PC-9 (cell line): ENCODE measurements at regions not wholly inside any gene's neighbourhood (a gene's known extent, or its start where the extent isn't known, plus 50 kb on each side); places are given as distances from the start of the nearest gene placed in this dataset.

Source experiments
- BruUV-seq: library from RNA; stranded (reverse); fragments of 400-500 nt; replicated peaks from 2 replicates; lab custom pipeline; 2021; lab: Mats Ljungman, UMichigan
- CTCF ChIA-PET: fragments of 300-600 bp; sonication (Branson Sonifier 250); formaldehyde crosslinking; loops from one replicate; lab custom pipeline; 2022; ENCODE audit warnings: antibody characterized with exemption; lab: Charles Lee
- POLR2A ChIA-PET: fragments of 300-600 bp; sonication (Branson Sonifier 250); formaldehyde crosslinking; loops from one replicate; lab custom pipeline; 2022; ENCODE audit warnings: antibody characterized with exemption; ENCODE audit not compliant: unreplicated experiment; lab: Charles Lee
- DNase-seq, 2 experiments: peaks; one replicate each; pipeline versions ENCODE4 v3.0.0 to v3.0.0-alpha.2; 2015 to 2022; ENCODE audit warnings: mixed read lengths in 1 of 2
- H2AFZ ChIP-seq: fragments of 200-600 bp; sonication (generic); 2 replicates; pipeline ENCODE4 v1.8.1; 2017; ENCODE audit warnings: antibody characterized with exemption
- H3F3A ChIP-seq: fragments of 200-600 bp; sonication (generic); 2 replicates; pipeline ENCODE4 v1.8.1; 2017; ENCODE audit warnings: antibody characterized with exemption, mild to moderate bottlenecking, low read depth; ENCODE audit not compliant: insufficient read depth
- H3K27ac ChIP-seq: fragments of 200-600 bp; sonication (generic); 2 replicates; pipeline ENCODE4 v1.6.1; 2016; ENCODE audit warnings: mixed run types
- H3K27me3 ChIP-seq: fragments of 200-600 bp; sonication (generic); 2 replicates; pipeline ENCODE4 v1.6.1; 2016; ENCODE audit warnings: low read depth, mixed run types; ENCODE audit not compliant: insufficient read depth
- H3K36me3 ChIP-seq: fragments of 200-600 bp; sonication (generic); 2 replicates; pipeline ENCODE4 v1.6.1; 2016; ENCODE audit warnings: low read depth, mixed run types
- H3K4me1 ChIP-seq: fragments of 200-600 bp; sonication (generic); replicated peaks from 2 replicates; pipeline ENCODE4 v1.6.1; 2016; ENCODE audit warnings: mixed run types; ENCODE audit not compliant: insufficient read depth
- H3K4me2 ChIP-seq: fragments of 200-600 bp; sonication (generic); 2 replicates; pipeline ENCODE4 v1.6.1; 2017; ENCODE audit warnings: mixed run types
- H3K4me3 ChIP-seq: fragments of 200-600 bp; sonication (generic); 2 replicates; pipeline ENCODE4 v1.6.1; 2016; ENCODE audit warnings: mixed run types
- H3K79me2 ChIP-seq: fragments of 200-600 bp; sonication (generic); 2 replicates; pipeline ENCODE4 v1.6.1; 2017; ENCODE audit warnings: low read depth, mixed run types
- H3K9me2 ChIP-seq: fragments of 200-600 bp; sonication (generic); 2 replicates; pipeline ENCODE4 v1.8.1; 2017; ENCODE audit warnings: mild to moderate bottlenecking; ENCODE audit not compliant: insufficient read depth
- H3K9me3 ChIP-seq: fragments of 200-600 bp; sonication (generic); 2 replicates; pipeline ENCODE4 v1.8.1; 2016; ENCODE audit warnings: low read depth; ENCODE audit not compliant: insufficient read depth
- H4K20me1 ChIP-seq: fragments of 200-600 bp; sonication (generic); 2 replicates; pipeline ENCODE4 v1.8.1; 2017; ENCODE audit not compliant: insufficient read depth
- CTCF ChIP-seq: fragments of 200-600 bp; sonication (generic); conservative IDR thresholded peaks from 2 replicates; pipeline ENCODE4 v1.6.1; 2017; ENCODE audit warnings: mixed run types, antibody characterized with exemption, mild to moderate bottlenecking, moderate library complexity
- EZH2 ChIP-seq: fragments of 200-600 bp; sonication (generic); IDR thresholded peaks from 2 replicates; pipeline ENCODE4 v1.8.0; 2017; ENCODE audit warnings: antibody characterized with exemption, low read depth
- intact Hi-C: fragments of 100-400 bp; cut with micrococcal nuclease; formaldehyde crosslinking; loops from one replicate; pipeline ENCODE4 v1.10.0; 2022; ENCODE audit not compliant: unreplicated experiment

- Histone ChIP-seq H3K9me3 (no peaks in the 10 kb centered on the region), H3K9me2 (no peaks in the 10 kb centered on the region), H3F3A (peaks cover 31% of the 10 kb centered on the region), H3K27me3 (no peaks in the 10 kb centered on the region), H3K4me2 (peak overlapping the region; percentile 67), H3K79me2 (no peaks in the 10 kb centered on the region), H3K4me3 (no peak overlapping the region), H2AFZ (no peak overlapping the region), H3K27ac (peak overlapping the region; percentile 91), H3K36me3 (no peaks in the 10 kb centered on the region), H3K4me1 (peaks cover 64% of the 10 kb centered on the region), H4K20me1 (no peaks in the 10 kb centered on the region)
- POLR2A ChIA-PET: interaction anchor here (0.6 kb wide), 1 partner anchor 77 kb away, joined by 5 read pairs; the partner anchor contains the start of gene SASH1
- TF ChIP-seq CTCF (no peak), EZH2 (no peak)
- intact Hi-C loops: loop anchor here (1.0 to 10.0 kb wide), 3 partner anchors 42 to 199 kb away; no protein-coding TSS in a partner anchor
- no TSS peak for BruUV-seq
- DNase-seq: peak; percentile 50 to 84
- CTCF ChIA-PET: interaction anchor here (0.6 kb wide), 1 partner anchor 576 kb away, joined by 8 read pairs; no protein-coding TSS in a partner anchor
Observed at GRCh38 chr6:148265054-148265453, 77.6 kb upstream of the SASH1 start.

GRCh38 chr6:148269386-148269785, 73.3 kb upstream of the SASH1 start:
- Histone ChIP-seq H3K27me3 (no peaks in the 10 kb centered on the region), H3K4me1 (peaks cover 37% of the 10 kb centered on the region), H3K27ac (no peak overlapping the region), H3K79me2 (no peaks in the 10 kb centered on the region), H2AFZ (no peak overlapping the region), H3K4me2 (no peak overlapping the region), H3F3A (peaks cover 12% of the 10 kb centered on the region; the same call in 1 of the 2 replicates), H3K9me2 (no peaks in the 10 kb centered on the region), H3K36me3 (no peaks in the 10 kb centered on the region), H3K9me3 (no peaks in the 10 kb centered on the region), H4K20me1 (no peaks in the 10 kb centered on the region), H3K4me3 (no peak overlapping the region)
- ChIA-PET CTCF (no interaction called here), POLR2A (no interaction called here)
- intact Hi-C loops: loop anchor here (10.0 kb wide), 1 partner anchor 135 kb away; no protein-coding TSS in a partner anchor
- no TSS peak for BruUV-seq
- TF ChIP-seq CTCF (no peak), EZH2 (no peak)
- DNase-seq: no peak

- intact Hi-C loops: no loop called here
- POLR2A ChIA-PET: no interaction called here
- no peak overlapping the region for H3K27ac ChIP-seq
Observed at GRCh38 chr6:148271711-148272439, 70.8 kb upstream of the SASH1 start.

More at GRCh38 chr6:148271711-148272439, 70.8 kb upstream of the SASH1 start:
- no peak for DNase-seq
- H3K4me3 ChIP-seq: no peak overlapping the region
- H3K4me1 ChIP-seq: peaks cover 22% of the 10 kb centered on the region
- H2AFZ ChIP-seq: no peak overlapping the region
- no peaks in the 10 kb centered on the region for H3K9me3 ChIP-seq
- no peak overlapping the region for H3K4me2 ChIP-seq
- BruUV-seq: no TSS peak
- TF ChIP-seq CTCF (no peak), EZH2 (no peak)
- H4K20me1 ChIP-seq: no peaks in the 10 kb centered on the region
- H3K79me2 ChIP-seq: no peaks in the 10 kb centered on the region
- no peaks in the 10 kb centered on the region for H3K27me3 ChIP-seq
- CTCF ChIA-PET: no interaction called here
- H3K36me3 ChIP-seq: no peaks in the 10 kb centered on the region
- H3K9me2 ChIP-seq: no peaks in the 10 kb centered on the region
- H3F3A ChIP-seq: peaks cover 7% of the 10 kb centered on the region; the same call in 1 of the 2 replicates
